ENCODE measurements at regions not wholly inside any gene's neighbourhood (a gene's known extent, or its start where the extent isn't known, plus 50 kb on each side); places are given as distances from the start of the nearest gene placed in this dataset.
A peak's percentile ranks its signal among the peaks of the same experiment; 100 is the strongest.

DNA sequence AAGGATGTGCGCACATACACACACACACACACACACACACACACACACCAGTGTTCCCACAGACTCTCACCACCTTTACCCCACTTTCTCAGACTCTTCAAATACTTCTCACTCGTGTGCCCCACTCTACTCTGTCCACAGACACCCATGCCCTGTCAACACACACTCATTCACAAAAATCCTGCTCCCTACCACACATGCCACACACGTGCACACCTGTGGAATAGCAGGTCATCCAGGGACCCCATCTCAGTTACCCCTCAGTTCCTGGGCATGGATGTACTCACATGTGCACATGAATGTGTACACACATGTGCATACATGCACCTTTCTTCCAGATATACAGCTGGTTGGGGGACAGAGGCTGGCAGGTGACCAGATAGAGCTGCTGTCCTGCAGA lies 142.9 kb downstream of the EMX2 start (continued):
- TF ChIP-seq CTCF (conservative IDR thresholded peaks at IDR 0.05; ENCODE audit: low read depth in 2 of 2) = no peak
- TF ChIP-seq EZH2 (IDR thresholded peaks at IDR 0.05; ENCODE audit: low read depth, unreplicated experiment) = no peak
- TF ChIP-seq REST (IDR thresholded peaks at IDR 0.05; ENCODE audit: unreplicated experiment) = no peak
- TF ChIP-seq, protein P1, sequence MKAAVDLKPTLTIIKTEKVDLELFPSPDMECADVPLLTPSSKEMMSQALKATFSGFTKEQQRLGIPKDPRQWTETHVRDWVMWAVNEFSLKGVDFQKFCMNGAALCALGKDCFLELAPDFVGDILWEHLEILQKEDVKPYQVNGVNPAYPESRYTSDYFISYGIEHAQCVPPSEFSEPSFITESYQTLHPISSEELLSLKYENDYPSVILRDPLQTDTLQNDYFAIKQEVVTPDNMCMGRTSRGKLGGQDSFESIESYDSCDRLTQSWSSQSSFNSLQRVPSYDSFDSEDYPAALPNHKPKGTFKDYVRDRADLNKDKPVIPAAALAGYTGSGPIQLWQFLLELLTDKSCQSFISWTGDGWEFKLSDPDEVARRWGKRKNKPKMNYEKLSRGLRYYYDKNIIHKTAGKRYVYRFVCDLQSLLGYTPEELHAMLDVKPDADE (IDR thresholded peaks at IDR 0.05) = no peak
- no peak for TF ChIP-seq NANOG (IDR thresholded peaks at IDR 0.05; ENCODE audit: borderline replicate concordance)
- no peak for TF ChIP-seq ZNF114 (CRISPR knock-in tag; IDR thresholded peaks at IDR 0.05)
- no peak for TF ChIP-seq STAT1 (IDR thresholded peaks at IDR 0.05; ENCODE audit: unreplicated experiment)
- no peak for TF ChIP-seq JUNB (IDR thresholded peaks at IDR 0.05; ENCODE audit: unreplicated experiment)

DNA sequence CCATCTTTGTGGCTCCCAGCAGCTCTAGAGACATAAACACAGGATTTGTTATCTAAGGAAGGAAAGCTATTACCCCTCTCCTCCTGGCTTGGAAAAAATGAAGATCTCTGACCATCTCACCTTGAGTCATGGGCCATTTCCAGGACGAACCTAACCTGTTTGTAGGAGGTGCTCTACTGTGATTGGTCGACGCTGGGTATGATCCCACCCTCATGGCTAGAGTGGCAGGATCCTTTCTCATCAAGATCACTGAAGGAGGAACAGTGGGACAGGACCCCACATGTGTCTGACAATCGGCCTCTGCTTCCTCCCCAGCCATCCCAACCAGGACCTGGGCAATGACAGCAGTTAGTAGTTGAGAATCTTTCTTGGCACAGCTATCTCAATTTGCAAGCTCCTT lies 144.1 kb downstream of the EMX2 start:
- Histone ChIP-seq H3K4me3 (no peak overlapping the region), H3K79me2 (replicated peaks; ENCODE audit: insufficient read depth) (no peaks in the 10 kb centered on the region), H4K20me1 (replicated peaks; ENCODE audit: insufficient read depth) (no peaks in the 10 kb centered on the region), H2AFZ (no peak overlapping the region), H3K9me2 (ENCODE audit: insufficient read depth) (peaks cover 7% of the 10 kb centered on the region; the same call in 1 of the 2 replicates), H3K27ac (ENCODE audit: low read depth) (no peak overlapping the region), H3K27me3 (ENCODE audit: insufficient read depth) (no peaks in the 10 kb centered on the region), H3K36me3 (ENCODE audit: insufficient read depth) (no peaks in the 10 kb centered on the region), H3K4me1 (ENCODE audit: insufficient read depth) (no peaks in the 10 kb centered on the region), H3F3A (replicated peaks; ENCODE audit: low read depth) (no peaks in the 10 kb centered on the region), H3K4me2 (no peak overlapping the region)
- ATAC-seq = peak; percentile 56
- Mint-ChIP-seq H3K4me1 (peaks cover 3% of the 10 kb centered on the region; the same call in 2 of the 3 replicates), H3K36me3 (ENCODE audit: low read depth) (no peaks in the 10 kb centered on the region), H3K27ac (no peak overlapping the region), H3K9me3 (no peaks in the 10 kb centered on the region), H3K4me3 (no peak overlapping the region), H3K27me3 (ENCODE audit: insufficient read depth, low read depth, poor library complexity) (peaks cover 7% of the 10 kb centered on the region)
- peak; percentile 37 for DNase-seq (ENCODE audit: low spot score)
- TF ChIP-seq EZH2 (IDR thresholded peaks at IDR 0.05; ENCODE audit: low read depth, unreplicated experiment) (no peak), ZNF114 (CRISPR knock-in tag; IDR thresholded peaks at IDR 0.05) (no peak), JUNB (IDR thresholded peaks at IDR 0.05; ENCODE audit: unreplicated experiment) (no peak), CTCF (conservative IDR thresholded peaks at IDR 0.05; ENCODE audit: low read depth in 2 of 2) (no peak), NANOG (IDR thresholded peaks at IDR 0.05; ENCODE audit: borderline replicate concordance) (no peak), ZNF331 (CRISPR knock-in tag; IDR thresholded peaks at IDR 0.05; ENCODE audit: low read depth) (no peak), CREB1 (CRISPR knock-in tag; IDR thresholded peaks at IDR 0.05; ENCODE audit: low read depth) (no peak), EZH2phosphoT487 (IDR thresholded peaks at IDR 0.05; ENCODE audit: unreplicated experiment) (no peak), POLR2AphosphoS5 (IDR thresholded peaks at IDR 0.05; ENCODE audit: low read depth) (no peak)

All from GM23338 (cell line).